ENCODE measurements at regions not wholly inside any gene's neighbourhood (a gene's known extent, or its start where the extent isn't known, plus 50 kb on each side); places are given as distances from the start of the nearest gene placed in this dataset.
A peak's percentile ranks its signal among the peaks of the same experiment; 100 is the strongest.

DNA sequence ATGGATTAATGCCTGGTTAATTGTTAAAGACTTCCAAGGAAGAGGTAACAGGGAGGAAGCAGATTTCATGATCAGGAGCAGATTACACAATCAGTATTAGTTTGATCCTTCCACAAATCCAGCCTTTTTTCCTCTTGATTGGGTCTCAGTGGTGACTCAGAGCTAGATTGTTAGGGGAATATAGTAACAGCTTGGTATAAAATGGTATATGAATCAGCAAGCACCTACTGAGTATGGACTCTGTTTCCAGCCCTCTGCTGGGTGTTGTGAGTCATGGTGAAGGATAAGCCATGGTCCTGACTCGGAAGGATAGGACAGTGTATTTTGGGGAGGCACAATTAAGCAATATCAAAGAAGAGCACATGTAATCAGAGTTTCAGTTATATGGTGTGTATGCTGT, 272.4 kb upstream of the DPP10 start:
- TF ChIP-seq, protein P1, sequence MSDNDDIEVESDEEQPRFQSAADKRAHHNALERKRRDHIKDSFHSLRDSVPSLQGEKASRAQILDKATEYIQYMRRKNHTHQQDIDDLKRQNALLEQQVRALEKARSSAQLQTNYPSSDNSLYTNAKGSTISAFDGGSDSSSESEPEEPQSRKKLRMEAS (IDR thresholded peaks at IDR 0.05; ENCODE audit: low read depth, low read length), result no peak
- no peak for TF ChIP-seq POLR2A (IDR thresholded peaks at IDR 0.05; ENCODE audit: extremely low read depth, insufficient read length)
- TF ChIP-seq MYC (IDR thresholded peaks at IDR 0.05; ENCODE audit: low read depth, low read length), result no peak
- TF ChIP-seq CTCF (IDR thresholded peaks at IDR 0.05; ENCODE audit: low read depth, low read length), result no peak
- H3K4me3 ChIP-seq (ENCODE audit: low read depth, low read length), result no peak overlapping the region
- DNase-seq (ENCODE audit: low read depth), result no peak

GRCh38 chr2:114175507-114175906, 266.9 kb upstream of the DPP10 start:
- DNase-seq (ENCODE audit: low read depth), result no peak
- no peak overlapping the region for H3K4me3 ChIP-seq (ENCODE audit: low read depth, low read length)
- TF ChIP-seq, protein P1 (IDR thresholded peaks at IDR 0.05; ENCODE audit: low read depth, low read length), result no peak
- TF ChIP-seq POLR2A (IDR thresholded peaks at IDR 0.05; ENCODE audit: extremely low read depth, insufficient read length) (no peak), MYC (IDR thresholded peaks at IDR 0.05; ENCODE audit: low read depth, low read length) (no peak), CTCF (IDR thresholded peaks at IDR 0.05; ENCODE audit: low read depth, low read length) (no peak)

DNA sequence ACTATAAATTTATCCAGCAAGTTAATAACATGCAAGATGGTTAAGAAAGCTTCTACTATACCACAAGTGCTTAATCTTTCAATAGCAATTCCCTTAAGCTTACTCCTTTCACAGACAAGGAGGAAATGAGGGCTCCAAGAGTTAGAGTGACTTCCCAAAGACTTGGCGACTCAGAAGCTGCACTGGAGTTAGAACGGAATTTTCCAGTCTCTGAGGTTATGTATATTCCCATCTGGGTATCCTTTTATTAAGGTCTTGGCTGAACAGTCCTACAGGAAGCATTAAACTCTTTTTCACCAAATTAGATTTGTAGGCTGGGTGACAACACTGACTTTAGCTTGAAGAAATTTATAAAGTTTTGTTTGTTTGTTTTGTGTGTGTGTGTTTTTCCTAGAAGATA, 256.9 kb upstream of the DPP10 start:
- no peak for DNase-seq (ENCODE audit: low read depth)
- H3K4me3 ChIP-seq (ENCODE audit: low read depth, low read length), result no peak overlapping the region
- no peak for TF ChIP-seq CTCF (IDR thresholded peaks at IDR 0.05; ENCODE audit: low read depth, low read length)
- TF ChIP-seq MYC (IDR thresholded peaks at IDR 0.05; ENCODE audit: low read depth, low read length), result no peak

DNA sequence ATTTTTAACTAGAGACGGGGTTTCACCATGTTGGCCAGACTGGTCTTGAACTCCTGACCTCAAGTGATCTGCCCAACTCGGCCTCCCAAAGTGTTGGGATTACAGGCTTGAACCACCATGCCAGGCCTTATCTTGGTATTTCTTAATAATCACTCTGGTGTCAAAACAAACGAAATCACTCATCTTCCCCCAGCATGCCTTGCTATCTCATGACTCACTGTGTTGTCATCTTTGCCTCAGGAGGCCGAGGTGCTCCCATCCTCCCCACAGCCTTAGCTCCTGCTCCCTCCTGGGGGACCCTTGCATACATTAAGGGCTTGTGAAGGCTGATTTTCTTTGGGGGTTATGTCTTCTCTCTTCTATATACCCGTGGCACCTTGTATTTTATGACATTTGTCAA, 250.1 kb upstream of the DPP10 start:
- DNase-seq (ENCODE audit: low read depth), result peak; percentile 54
- TF ChIP-seq, protein P1 (IDR thresholded peaks at IDR 0.05; ENCODE audit: low read depth, low read length), result no peak
- TF ChIP-seq CTCF (IDR thresholded peaks at IDR 0.05; ENCODE audit: low read depth, low read length) (no peak), MYC (IDR thresholded peaks at IDR 0.05; ENCODE audit: low read depth, low read length) (no peak), POLR2A (IDR thresholded peaks at IDR 0.05; ENCODE audit: extremely low read depth, insufficient read length) (no peak)

GRCh38 chr2:114201781-114202180, 240.7 kb upstream of the DPP10 start:
- TF ChIP-seq POLR2A (IDR thresholded peaks at IDR 0.05; ENCODE audit: extremely low read depth, insufficient read length), result no peak
- TF ChIP-seq, protein P1 (IDR thresholded peaks at IDR 0.05; ENCODE audit: low read depth, low read length), result no peak
- TF ChIP-seq CTCF (IDR thresholded peaks at IDR 0.05; ENCODE audit: low read depth, low read length), result no peak
- DNase-seq (ENCODE audit: low read depth), result peak; percentile 23
- no peak overlapping the region for H3K4me3 ChIP-seq (ENCODE audit: low read depth, low read length)

More for the DNA sequence above, 250.1 kb upstream of the DPP10 start:
- H3K4me3 ChIP-seq (ENCODE audit: low read depth, low read length), result no peak overlapping the region

DNA sequence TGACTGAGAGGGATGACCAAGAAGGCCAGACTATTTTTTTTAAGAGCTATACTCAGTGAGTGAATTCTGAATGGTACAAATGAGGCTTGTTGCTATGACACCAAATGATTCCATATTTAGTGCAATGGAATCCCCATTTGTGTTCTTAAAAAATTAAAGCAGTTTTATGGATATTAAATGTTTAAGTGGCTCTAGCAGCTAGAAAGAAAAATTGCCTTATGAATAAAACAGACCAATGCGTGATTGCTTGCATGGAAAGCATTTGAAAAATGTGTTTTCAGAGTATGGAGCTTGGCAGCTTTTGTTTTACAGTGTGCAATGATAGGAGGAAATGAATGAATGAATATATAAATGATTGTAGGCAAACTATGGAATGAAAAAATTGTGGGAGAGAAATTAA, 238.8 kb upstream of the DPP10 start:
- TF ChIP-seq, protein P1 (IDR thresholded peaks at IDR 0.05; ENCODE audit: low read depth, low read length), result no peak
- TF ChIP-seq CTCF (IDR thresholded peaks at IDR 0.05; ENCODE audit: low read depth, low read length) (no peak), MYC (IDR thresholded peaks at IDR 0.05; ENCODE audit: low read depth, low read length) (no peak), POLR2A (IDR thresholded peaks at IDR 0.05; ENCODE audit: extremely low read depth, insufficient read length) (no peak)
- DNase-seq (ENCODE audit: low read depth), result no peak
- no peak overlapping the region for H3K4me3 ChIP-seq (ENCODE audit: low read depth, low read length)

Measured in NB4 (cell line).